KMS-11 (cell line): ENCODE measurements at regions not wholly inside any gene's neighbourhood (a gene's known extent, or its start where the extent isn't known, plus 50 kb on each side); places are given as distances from the start of the nearest gene placed in this dataset.

Source experiments
- H2AFZ ChIP-seq: fragments of 200-600 bp; sonication (generic); 2 replicates; pipeline ENCODE4 v1.6.1; 2016; ENCODE audit warnings: antibody characterized with exemption, mixed run types, low read depth
- H3K27ac ChIP-seq: fragments of 200-600 bp; sonication (generic); 2 replicates; pipeline ENCODE4 v1.6.1; 2016; ENCODE audit warnings: mild to moderate bottlenecking, mixed run types
- H3K27me3 ChIP-seq: fragments of 200-600 bp; sonication (generic); 2 replicates; pipeline ENCODE4 v1.6.1; 2017; ENCODE audit warnings: mild to moderate bottlenecking, low read depth, mixed run types, moderate library complexity; ENCODE audit not compliant: insufficient read depth
- H3K36me3 ChIP-seq: fragments of 200-600 bp; sonication (generic); 2 replicates; pipeline ENCODE4 v1.6.1; 2017; ENCODE audit warnings: mild to moderate bottlenecking, mixed run types; ENCODE audit not compliant: insufficient read depth
- H3K4me1 ChIP-seq: fragments of 200-600 bp; sonication (generic); 2 replicates; pipeline ENCODE4 v1.6.1; 2016; ENCODE audit warnings: mild to moderate bottlenecking, low read depth, mixed run types; ENCODE audit not compliant: poor library complexity, severe bottlenecking
- H3K4me2 ChIP-seq: fragments of 200-600 bp; sonication (generic); 2 replicates; pipeline ENCODE4 v1.7.0; 2016; ENCODE audit warnings: mild to moderate bottlenecking, mixed run types
- H3K4me3 ChIP-seq: fragments of 200-600 bp; sonication (generic); IDR thresholded peaks from 2 replicates; pipeline ENCODE4 v1.6.1; 2017; ENCODE audit warnings: low read depth, low read length, mixed read lengths; ENCODE audit not compliant: insufficient read depth
- H3K79me2 ChIP-seq: fragments of 200-600 bp; sonication (generic); 2 replicates; pipeline ENCODE4 v1.6.1; 2016; ENCODE audit warnings: low read depth, mixed run types; ENCODE audit not compliant: insufficient read depth
- H3K9ac ChIP-seq: fragments of 200-600 bp; sonication (generic); 2 replicates; pipeline ENCODE4 v1.6.1; 2016; ENCODE audit warnings: mild to moderate bottlenecking, mixed run types
- H4K20me1 ChIP-seq: fragments of 200-600 bp; sonication (generic); 2 replicates; pipeline ENCODE4 v1.6.1; 2016; ENCODE audit warnings: mild to moderate bottlenecking, mixed run types; ENCODE audit not compliant: insufficient read depth
- CTCF ChIP-seq: fragments of 200-600 bp; sonication (generic); conservative IDR thresholded peaks from 2 replicates; pipeline ENCODE4 v1.6.1; 2017; ENCODE audit warnings: low read depth, mild to moderate bottlenecking, antibody characterized with exemption, low read length, moderate library complexity, mixed read lengths

- H3K79me2 ChIP-seq = no peaks in the 10 kb centered on the region
- H3K27ac ChIP-seq = no peak overlapping the region
- no peak overlapping the region for H3K4me2 ChIP-seq
- H3K36me3 ChIP-seq = no peaks in the 10 kb centered on the region
- no peak overlapping the region for H2AFZ ChIP-seq
- H3K27me3 ChIP-seq = no peaks in the 10 kb centered on the region
- no peaks in the 10 kb centered on the region for H4K20me1 ChIP-seq
- no peaks in the 10 kb centered on the region for H3K4me1 ChIP-seq
- TF ChIP-seq CTCF = no peak
- no peak overlapping the region for H3K9ac ChIP-seq
- no peak overlapping the region for H3K4me3 ChIP-seq
Observed at GRCh38 chr2:126835831-126836230, 62.9 kb upstream of the TEX51 start.

GRCh38 chr2:126836761-126837679 lies 61.7 kb upstream of the TEX51 start:
- Histone ChIP-seq H3K27me3 (no peaks in the 10 kb centered on the region), H3K4me3 (no peak overlapping the region), H4K20me1 (no peaks in the 10 kb centered on the region), H3K9ac (no peak overlapping the region), H3K79me2 (no peaks in the 10 kb centered on the region), H3K4me1 (no peaks in the 10 kb centered on the region), H3K4me2 (no peak overlapping the region), H3K27ac (no peak overlapping the region), H2AFZ (no peak overlapping the region), H3K36me3 (no peaks in the 10 kb centered on the region)
- no peak for TF ChIP-seq CTCF

DNA sequence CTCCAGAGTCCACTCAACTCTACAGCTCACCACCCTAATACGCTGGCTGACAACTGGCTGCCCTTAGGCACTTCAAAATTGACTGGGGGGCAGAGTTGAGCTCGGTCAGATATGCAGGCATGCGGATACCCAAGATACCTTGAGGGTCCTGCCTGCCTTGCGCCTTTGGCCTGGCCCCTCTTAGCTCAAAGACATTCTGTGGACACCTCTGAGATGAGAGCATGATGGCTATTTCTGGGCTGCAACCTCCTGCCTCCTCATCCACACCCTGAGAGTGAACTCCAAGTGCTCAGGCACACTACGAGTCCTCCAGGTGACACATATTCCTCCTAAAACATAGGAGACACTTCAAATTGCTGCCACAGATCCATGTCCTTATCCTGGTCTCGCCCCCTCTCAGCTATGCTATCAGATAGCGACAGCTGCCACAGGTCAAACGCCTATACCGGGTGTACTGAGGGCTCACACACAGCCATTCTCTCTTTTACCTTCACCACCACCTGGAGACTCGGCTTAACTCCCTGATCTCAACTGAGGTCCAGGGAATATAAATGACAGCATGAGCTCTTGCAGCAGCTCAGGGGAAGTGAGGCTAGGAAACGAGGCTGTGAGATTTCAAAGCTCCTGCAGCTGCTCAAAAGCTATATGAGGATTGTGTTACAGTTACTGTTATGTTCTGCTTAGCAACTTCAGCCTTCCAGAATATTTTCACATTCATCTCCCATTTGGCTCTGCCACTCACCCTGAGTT lies 60.5 kb upstream of the TEX51 start:
- no peaks in the 10 kb centered on the region for H3K4me1 ChIP-seq
- H3K79me2 ChIP-seq = no peaks in the 10 kb centered on the region
- H3K9ac ChIP-seq = no peak overlapping the region
- H3K36me3 ChIP-seq = no peaks in the 10 kb centered on the region
- H3K27me3 ChIP-seq = no peaks in the 10 kb centered on the region
- TF ChIP-seq CTCF = no peak
- H3K4me2 ChIP-seq = no peak overlapping the region
- no peak overlapping the region for H3K4me3 ChIP-seq
- H4K20me1 ChIP-seq = no peaks in the 10 kb centered on the region
- no peak overlapping the region for H3K27ac ChIP-seq
- H2AFZ ChIP-seq = no peak overlapping the region

GRCh38 chr2:126838716-126838985 lies 60.0 kb upstream of the TEX51 start:
- H3K9ac ChIP-seq = no peak overlapping the region
- H2AFZ ChIP-seq = no peak overlapping the region
- no peak overlapping the region for H3K4me2 ChIP-seq
- no peak for TF ChIP-seq CTCF
- H3K79me2 ChIP-seq = no peaks in the 10 kb centered on the region
- no peak overlapping the region for H3K27ac ChIP-seq
- H3K36me3 ChIP-seq = no peaks in the 10 kb centered on the region
- H3K4me1 ChIP-seq = no peaks in the 10 kb centered on the region
- H3K27me3 ChIP-seq = no peaks in the 10 kb centered on the region
- H4K20me1 ChIP-seq = no peaks in the 10 kb centered on the region
- H3K4me3 ChIP-seq = no peak overlapping the region
